PC-9 (cell line): ENCODE measurements at regions not wholly inside any gene's neighbourhood (a gene's known extent, or its start where the extent isn't known, plus 50 kb on each side); places are given as distances from the start of the nearest gene placed in this dataset.

Source experiments
- EZH2 ChIP-seq: fragments of 200-600 bp; sonication (generic); IDR thresholded peaks from 2 replicates; pipeline ENCODE4 v1.8.0; 2017; ENCODE audit warnings: antibody characterized with exemption, low read depth
- TF ChIP-seq, protein P1 (sequence below): fragments of 200-600 bp; sonication (generic); conservative IDR thresholded peaks from 2 replicates; pipeline ENCODE4 v1.6.1; 2017; ENCODE audit warnings: mixed run types, antibody characterized with exemption, mild to moderate bottlenecking, moderate library complexity

DNA sequence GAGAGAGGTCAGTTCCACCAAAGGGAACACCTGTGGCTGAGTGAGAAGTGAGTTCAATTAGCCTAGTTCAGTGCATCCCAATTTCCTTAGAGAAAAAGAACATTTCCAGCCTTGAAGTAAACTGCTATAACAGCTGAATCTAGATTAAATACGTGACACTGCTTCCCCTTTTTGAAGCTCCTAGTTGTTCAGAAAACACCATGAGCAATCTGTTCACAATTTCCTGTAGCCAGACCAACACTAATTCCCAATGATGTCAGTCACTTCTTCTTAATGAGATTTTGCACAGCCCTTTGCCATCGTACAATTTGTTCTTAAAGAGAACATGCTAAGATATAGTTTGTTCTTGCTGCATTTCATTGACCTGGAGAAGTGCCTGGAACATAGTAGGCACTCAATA is 144.6 kb upstream of the EDNRA start:
- TF ChIP-seq, protein P1, sequence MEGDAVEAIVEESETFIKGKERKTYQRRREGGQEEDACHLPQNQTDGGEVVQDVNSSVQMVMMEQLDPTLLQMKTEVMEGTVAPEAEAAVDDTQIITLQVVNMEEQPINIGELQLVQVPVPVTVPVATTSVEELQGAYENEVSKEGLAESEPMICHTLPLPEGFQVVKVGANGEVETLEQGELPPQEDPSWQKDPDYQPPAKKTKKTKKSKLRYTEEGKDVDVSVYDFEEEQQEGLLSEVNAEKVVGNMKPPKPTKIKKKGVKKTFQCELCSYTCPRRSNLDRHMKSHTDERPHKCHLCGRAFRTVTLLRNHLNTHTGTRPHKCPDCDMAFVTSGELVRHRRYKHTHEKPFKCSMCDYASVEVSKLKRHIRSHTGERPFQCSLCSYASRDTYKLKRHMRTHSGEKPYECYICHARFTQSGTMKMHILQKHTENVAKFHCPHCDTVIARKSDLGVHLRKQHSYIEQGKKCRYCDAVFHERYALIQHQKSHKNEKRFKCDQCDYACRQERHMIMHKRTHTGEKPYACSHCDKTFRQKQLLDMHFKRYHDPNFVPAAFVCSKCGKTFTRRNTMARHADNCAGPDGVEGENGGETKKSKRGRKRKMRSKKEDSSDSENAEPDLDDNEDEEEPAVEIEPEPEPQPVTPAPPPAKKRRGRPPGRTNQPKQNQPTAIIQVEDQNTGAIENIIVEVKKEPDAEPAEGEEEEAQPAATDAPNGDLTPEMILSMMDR, result no peak
- TF ChIP-seq EZH2, result no peak
